ENCODE measurements at regions not wholly inside any gene's neighbourhood (a gene's known extent, or its start where the extent isn't known, plus 50 kb on each side); places are given as distances from the start of the nearest gene placed in this dataset.

DNA sequence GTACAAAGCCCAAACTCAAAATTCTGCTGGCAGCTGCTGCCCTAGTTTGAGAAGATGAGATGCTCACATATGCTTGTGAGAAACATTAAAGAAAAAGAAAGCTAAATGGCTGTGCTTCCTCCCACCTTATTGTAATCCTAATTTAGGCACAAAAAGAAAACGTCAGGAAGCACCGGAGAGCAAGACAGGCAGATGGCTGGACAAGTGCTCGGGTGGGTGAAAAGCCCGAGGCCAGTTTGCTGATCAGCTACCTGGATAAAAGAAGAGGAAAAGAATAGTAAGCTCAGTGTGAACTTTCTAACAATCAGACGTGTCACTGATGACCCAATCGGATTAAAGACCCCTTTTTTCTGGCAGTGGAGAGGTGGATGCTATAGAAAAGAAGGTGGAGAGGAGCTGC, 368.0 kb upstream of the ATP10A start:
- TF ChIP-seq POLR2AphosphoS5 (IDR thresholded peaks at IDR 0.05; ENCODE audit: low read depth, low read length): no peak
- no peak for TF ChIP-seq POLR2A (IDR thresholded peaks at IDR 0.05; ENCODE audit: low read depth, low read length)
- TF ChIP-seq TAF1 (IDR thresholded peaks at IDR 0.05; ENCODE audit: low read depth, low read length): no peak
- TF ChIP-seq POU2F2 (IDR thresholded peaks at IDR 0.05; ENCODE audit: low read depth, low read length): no peak
- no peak for TF ChIP-seq SPI1 (IDR thresholded peaks at IDR 0.05; ENCODE audit: low read depth, low read length)
- TF ChIP-seq PAX5 (IDR thresholded peaks at IDR 0.05; ENCODE audit: insufficient read depth, low read length, severe bottlenecking): no peak

All from GM12891 (cell line).